ENCODE measurements at regions not wholly inside any gene's neighbourhood (a gene's known extent, or its start where the extent isn't known, plus 50 kb on each side); places are given as distances from the start of the nearest gene placed in this dataset.

DNA sequence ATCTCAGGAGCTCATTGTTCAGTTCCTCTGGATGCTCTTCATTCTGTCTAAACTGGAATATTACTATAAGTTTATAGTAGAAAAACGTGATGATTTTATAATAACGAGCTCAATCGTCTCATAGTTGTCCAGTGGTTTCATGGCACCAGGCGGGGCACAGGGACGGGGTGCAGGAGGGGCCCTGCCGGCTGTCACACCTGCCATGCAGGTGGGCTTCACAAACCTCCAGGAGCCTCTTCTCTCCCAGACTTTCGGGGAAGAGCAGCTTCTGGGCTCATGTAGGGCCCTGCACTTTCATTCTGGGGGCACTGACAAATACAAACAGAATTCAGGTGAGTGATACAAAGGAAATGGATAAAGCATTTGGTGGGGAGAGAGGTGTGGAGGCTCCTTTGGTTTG is 146.9 kb upstream of the KLF6 start:
- TF ChIP-seq, protein P1, sequence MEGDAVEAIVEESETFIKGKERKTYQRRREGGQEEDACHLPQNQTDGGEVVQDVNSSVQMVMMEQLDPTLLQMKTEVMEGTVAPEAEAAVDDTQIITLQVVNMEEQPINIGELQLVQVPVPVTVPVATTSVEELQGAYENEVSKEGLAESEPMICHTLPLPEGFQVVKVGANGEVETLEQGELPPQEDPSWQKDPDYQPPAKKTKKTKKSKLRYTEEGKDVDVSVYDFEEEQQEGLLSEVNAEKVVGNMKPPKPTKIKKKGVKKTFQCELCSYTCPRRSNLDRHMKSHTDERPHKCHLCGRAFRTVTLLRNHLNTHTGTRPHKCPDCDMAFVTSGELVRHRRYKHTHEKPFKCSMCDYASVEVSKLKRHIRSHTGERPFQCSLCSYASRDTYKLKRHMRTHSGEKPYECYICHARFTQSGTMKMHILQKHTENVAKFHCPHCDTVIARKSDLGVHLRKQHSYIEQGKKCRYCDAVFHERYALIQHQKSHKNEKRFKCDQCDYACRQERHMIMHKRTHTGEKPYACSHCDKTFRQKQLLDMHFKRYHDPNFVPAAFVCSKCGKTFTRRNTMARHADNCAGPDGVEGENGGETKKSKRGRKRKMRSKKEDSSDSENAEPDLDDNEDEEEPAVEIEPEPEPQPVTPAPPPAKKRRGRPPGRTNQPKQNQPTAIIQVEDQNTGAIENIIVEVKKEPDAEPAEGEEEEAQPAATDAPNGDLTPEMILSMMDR (IDR thresholded peaks at IDR 0.05; ENCODE audit: insufficient read depth, low read depth, low read length), result no peak
- TF ChIP-seq EZH2 (IDR thresholded peaks at IDR 0.05; ENCODE audit: insufficient read depth, low read length), result no peak
